ENCODE measurements at regions not wholly inside any gene's neighbourhood (a gene's known extent, or its start where the extent isn't known, plus 50 kb on each side); places are given as distances from the start of the nearest gene placed in this dataset.
"Not testable (repeated sequence)": the region's sequence is repeated elsewhere in the genome, so short reads cannot be mapped to it uniquely, and the experiment has no call there.

DNA sequence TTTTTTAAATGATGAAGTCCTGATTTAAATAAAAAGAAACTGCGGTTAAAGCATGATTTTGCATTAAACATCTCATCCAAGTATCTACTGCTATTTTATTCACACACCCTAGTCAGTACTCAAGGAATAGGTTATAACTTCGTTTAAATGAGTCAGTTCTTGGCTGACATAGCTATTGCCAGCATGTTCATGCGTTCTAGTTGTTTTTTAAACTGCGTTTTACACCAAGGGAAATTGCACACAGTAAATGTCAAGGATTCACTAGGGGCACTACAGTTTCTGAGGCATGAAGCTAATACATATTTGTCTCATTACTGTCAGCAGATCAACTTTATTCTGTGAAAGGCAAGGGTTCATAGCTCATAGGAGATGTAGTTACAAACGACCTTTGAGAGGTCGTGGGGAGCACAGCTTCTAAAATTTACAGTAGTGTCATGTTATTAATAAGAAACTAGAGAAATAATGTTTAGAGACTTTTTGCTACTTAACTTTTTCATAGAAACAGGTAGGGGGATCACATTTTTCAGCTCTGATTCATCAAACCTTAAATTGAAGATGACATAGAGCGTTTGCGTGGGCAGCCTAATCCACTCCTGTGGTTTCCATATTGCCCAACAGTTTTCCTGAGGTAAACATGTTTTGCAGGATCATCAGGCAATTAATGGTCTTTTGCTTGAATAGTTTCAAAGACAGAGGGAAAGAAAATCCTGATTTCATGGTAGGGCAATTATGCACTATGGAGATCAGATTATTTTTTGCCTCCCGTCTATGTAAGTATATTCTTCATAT lies 2222.7 kb upstream of the WWC1 start:
- no peak for DNase-seq (ENCODE audit: low read depth)

DNA sequence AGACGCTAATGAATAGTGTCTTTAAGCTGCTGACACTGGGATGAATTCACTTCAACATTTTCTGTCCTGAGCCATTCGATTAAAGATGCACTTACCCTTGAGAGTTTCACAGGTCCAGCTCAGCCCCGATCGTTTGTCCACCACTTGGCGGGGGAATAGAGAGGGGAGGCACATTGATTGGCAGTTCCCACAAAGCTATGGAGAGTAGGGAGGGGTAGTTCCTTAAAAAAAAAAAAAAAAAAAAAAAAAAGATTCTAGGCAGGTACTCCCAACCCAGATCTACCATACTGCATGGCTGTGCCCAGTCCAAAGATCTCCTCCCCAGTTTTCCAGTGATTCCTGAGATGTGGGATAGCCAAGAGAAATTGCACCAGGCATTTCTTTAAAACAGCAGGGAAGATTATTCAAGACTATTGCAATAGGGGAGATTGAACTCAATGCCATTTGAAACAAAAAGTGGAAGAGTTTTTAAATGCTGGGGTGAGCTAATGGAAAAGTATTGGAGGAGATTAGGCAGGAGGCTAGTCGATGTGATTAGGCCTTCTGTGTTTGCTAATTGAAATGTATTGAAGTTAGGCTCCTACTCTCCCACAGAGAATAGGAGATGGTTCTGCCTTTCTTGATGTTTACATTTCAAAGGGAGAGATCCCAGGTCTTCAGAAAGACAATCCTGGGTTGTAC lies 2217.4 kb upstream of the WWC1 start:
- DNase-seq (ENCODE audit: low read depth) = no peak

DNA sequence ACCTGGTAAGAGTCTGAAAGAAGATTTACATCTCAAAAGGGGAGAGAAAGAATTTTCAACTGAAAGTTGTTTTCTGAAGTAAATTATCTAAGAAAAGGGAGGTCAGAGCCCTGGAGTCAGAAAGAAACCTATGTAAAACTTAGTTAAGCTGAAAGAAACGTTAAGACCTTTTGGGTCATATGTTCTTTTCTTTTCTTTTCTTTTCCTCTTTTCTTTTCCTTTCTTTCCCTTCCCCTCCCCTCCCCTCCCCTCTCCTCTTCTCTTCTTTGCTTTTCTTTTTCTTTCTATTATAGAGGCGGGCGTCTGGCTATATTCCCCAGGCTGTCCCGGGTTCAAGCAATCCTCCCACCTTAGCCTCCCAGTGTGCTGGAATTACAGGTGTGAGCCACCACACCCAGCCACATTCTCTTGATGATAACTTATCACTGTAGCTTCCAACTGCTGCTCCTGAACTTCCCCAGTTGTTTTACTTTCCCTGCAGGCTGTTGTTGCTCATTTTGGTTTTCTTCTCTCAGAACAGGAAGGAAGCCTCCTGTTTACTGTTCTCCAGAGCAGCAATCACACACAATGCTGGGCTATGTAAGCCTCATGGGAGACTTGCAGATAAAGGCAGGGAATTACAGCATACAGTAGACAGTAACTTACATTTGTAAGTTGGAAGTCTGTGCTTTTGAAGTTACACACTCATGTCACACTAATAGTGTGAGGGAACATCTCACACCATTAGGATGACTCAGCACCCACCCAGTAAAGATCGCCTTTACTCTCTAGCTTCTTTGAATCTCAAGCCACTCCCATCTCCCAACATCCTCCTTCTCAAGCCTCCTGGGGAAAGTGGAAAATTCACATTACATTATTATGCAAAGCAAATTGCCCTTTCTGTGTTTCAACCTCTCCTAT lies 2216.6 kb upstream of the WWC1 start:
- DNase-seq (ENCODE audit: low read depth) = no peak

DNA sequence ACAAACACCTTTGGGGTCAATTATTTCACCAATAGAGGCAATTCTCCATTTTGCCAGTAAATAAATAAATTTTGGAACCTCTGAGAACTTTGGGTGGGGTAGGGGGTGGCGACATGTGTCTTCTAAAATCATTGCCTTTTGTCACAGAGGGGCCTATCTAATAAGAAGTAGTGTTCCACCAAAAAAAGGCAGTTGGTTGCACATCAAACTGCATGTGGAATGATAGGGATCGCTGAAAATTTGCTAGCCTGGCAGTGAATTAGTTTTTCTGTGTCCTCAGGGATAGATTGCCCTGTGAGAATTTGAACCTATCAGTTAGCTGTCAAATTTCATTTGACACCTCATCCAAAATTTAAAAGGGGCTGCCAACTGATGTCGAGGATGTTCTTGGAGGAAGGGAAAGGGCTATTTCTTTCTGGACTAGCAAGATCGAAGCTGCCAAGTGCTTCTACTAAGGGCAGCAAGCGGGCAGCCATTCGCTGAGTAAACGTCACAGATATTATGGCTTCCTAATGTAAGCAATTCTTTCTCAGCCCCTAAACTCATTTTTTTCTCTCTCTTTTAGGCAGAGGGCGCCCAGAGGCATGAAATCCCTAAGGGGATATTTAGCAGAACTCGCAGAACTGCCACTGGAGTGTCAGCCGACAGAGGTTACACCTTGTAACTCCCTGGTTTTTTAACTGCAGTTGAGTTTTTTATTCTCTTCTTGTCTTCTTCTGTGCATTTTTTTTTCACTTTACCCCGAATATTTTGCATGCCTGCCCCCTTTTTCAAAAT lies 2208.1 kb upstream of the WWC1 start:
- DNase-seq (ENCODE audit: low read depth) = no peak

DNA sequence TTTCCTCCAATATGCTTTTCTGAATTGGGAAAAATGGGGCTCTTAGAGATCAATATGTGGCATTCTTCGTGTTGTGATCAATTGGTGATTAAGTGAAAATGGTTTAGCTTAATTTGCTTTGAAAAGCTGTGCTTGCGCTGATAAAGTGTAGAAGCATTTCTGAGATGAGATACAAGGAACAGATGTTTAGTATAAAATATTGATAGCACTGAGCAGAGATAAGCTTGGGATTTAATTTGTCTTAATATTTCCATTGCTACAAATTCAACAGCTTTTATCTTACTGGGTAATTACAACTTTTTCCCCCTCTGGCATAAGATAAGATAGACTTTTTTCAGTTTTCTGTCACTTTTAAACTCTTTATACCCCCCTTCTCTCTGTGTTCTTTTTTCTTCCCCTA lies 2204.9 kb upstream of the WWC1 start:
- DNase-seq (ENCODE audit: low read depth) = no peak

DNA sequence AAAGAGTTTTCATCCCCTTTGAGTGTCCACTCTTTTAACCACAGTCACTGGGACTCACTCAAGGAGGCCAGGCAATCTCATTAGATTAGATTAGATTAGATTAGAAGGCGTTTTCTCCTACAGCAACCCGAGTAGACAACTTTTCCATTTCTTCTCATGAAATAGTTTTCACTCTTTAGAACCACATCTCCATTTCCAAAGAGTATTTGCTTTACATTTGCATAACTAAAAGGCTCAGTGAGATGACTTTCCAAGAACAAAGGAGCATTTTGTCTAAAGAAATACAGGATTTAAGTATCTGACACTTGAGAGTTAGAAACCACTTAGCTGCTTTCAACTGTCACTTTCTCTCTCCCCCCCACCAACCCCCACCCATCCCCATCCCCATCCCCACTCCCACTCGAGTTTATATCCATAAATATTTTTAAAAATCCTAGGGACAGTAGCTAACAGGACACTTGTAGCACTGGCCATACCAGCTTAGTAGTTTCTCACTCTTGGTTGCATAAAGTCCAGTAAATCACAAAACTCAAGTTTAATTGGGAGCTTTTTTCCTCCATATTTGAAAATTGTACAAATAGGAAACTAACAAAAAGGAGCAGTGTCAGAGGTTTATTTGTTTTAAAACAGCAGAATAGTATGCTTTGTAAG lies 2202.9 kb upstream of the WWC1 start:
- DNase-seq (ENCODE audit: low read depth) = no peak

DNA sequence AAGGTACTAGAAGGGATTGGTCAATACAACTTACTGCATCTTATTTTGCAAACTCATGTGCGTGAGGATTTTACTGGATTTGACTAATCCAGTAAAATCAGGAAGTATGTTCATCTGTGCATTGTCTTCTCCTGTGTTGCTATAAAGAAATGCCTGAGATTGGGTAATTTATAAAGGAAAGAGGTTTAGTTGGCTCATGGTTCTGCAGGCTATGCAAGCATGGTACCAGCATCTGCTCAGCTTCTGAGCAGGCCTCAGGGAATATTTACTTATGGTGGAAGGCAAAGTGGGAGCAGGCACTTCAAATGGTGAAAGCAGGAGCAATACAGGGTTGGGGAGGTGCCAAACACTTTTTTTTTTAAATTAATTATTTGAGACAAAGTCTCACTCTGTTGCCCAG lies 2199.5 kb upstream of the WWC1 start:
- no peak for DNase-seq (ENCODE audit: low read depth)

DNA sequence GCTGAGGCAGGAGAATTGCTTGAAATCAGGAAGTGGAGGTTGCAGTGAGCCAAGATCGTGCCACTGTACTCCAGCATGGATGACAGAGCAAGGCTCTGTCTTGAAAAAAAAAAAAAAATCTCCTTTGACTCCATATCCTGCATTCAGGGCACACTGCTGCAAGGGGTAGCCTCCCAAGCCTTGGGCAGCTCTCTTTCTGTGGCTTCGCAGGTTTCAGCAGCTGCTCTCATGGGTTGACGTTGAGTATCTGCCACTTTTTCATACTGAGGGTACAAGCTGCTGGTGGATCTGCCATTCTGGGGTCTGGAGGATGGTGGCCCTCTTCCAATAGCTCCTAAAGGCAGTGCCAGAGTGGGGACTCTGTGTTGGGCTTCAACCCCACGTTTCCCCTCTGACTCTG lies 2198.1 kb upstream of the WWC1 start:
- no peak for DNase-seq (ENCODE audit: low read depth)

DNA sequence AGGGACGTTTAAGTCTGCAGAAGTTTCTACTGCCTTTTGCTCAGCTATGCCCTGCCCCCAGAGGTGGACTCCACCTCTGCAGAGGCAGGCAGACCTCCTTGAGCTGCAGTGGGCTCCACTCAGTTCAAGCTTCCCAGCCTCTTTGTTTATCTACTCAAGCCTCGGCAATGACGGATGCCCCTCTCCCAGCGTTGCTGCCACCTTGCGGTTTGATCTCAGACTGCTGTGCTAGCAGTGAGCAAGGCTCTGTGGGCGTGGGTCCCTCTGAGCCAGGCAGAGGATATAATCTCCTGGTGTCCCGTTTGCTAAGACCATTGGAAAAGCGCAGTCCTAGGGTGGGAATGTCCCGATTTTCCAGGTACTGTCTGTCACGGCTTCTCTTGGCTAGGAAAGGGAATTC lies 2188.5 kb upstream of the WWC1 start:
- DNase-seq (ENCODE audit: low read depth) = no peak

DNA sequence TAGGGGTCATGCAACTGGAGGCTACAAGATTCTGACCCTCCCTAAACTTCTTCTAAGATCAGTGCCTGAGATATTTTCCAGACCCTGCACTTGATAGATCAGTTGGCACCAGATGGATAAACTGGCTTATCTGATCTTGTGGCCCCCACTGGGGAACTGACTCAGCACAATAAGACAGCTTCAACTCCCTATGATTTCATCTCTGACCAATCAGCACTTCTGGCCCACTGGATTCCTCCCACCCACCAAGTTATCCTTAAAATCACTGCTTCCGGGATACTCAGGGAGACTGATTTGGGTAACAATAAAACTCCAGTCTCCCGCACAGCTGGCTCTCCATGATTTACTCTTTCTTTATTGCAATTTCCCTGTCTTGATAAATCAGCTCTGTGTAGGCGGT lies 2180.4 kb upstream of the WWC1 start:
- DNase-seq (ENCODE audit: low read depth) = no peak

DNA sequence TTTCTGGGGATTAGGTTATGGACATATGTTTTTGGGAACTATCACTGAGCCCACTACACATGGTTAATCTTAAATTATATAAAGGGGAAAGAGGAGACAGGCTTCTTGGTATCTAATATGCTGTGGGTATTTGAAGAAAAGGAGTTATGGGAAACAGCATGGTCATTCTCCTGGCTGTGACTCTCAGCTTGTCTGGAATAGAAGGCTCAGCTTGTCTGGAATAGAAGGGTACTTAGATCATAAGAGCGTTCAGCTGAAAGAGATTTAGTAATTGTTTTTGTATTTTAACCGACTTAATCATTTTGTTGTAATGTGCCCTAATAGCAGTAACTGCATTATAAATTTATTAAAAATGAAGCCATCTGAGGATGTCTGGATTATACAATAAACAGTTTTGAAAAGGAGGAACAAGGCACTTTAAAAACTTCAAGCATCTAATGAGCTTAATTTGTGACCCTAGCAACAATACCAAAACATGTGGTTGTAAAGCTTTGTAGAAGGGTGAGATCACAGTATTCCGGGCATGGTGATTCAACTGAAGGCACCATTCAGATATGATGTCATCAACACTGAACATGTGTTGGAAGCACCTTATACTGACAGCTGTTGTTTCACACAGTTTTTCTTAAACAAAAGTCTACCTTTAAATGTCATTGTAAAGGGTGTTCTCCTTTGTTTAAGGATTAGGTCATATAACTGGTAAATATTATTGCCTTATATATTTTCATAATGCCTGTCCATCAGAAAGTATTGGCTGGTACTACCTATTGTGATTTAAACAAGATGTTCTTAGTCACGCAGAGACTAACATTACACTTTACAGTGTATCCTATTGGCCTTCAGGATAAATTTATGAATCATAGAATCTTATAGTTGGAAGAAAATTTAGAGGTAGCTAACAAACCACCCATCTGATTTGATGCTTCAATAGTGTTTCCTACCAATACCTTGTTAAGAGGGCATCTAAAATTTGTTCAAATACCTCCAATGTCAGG lies 2174.1 kb upstream of the WWC1 start:
- DNase-seq (ENCODE audit: low read depth) = no peak

DNA sequence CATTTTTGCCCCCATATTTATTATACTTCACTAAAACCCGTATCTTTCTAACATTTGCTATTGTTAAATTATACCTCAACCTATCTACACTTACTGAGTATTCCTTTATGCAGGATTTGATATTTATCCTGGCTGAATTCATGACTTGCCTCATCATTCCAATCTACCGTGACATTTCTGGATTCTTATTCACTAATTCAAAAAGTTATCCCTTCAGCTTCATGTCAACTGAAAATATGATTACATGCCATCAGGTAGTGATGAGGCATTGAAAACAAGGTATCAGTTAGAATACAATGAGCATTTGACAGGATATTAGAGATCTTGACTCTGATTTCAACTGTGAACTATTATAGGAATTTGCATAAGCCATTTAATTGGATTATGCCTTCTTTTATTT lies 2171.9 kb upstream of the WWC1 start:
- DNase-seq (ENCODE audit: low read depth) = no peak

DNA sequence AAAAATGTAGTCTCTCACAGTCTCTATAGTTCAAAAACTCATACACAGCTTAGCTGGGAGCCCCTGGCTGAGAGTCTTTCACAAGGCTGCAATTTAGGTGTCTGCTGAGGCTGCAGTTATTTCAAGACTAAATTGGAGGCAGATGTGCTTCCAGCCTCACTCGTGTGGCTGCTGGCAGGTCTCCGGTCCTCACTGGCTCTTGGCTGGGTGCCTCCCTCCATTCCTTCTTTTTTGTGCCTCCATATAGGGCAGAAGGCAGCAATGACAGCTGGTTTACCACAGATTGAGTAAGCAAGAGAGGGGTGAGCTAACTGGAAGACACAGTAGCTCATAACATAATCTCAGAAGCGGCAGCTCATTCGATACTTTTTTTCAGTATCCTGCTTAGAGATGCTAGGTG lies 2167.7 kb upstream of the WWC1 start:
- DNase-seq (ENCODE audit: low read depth) = no peak

DNA sequence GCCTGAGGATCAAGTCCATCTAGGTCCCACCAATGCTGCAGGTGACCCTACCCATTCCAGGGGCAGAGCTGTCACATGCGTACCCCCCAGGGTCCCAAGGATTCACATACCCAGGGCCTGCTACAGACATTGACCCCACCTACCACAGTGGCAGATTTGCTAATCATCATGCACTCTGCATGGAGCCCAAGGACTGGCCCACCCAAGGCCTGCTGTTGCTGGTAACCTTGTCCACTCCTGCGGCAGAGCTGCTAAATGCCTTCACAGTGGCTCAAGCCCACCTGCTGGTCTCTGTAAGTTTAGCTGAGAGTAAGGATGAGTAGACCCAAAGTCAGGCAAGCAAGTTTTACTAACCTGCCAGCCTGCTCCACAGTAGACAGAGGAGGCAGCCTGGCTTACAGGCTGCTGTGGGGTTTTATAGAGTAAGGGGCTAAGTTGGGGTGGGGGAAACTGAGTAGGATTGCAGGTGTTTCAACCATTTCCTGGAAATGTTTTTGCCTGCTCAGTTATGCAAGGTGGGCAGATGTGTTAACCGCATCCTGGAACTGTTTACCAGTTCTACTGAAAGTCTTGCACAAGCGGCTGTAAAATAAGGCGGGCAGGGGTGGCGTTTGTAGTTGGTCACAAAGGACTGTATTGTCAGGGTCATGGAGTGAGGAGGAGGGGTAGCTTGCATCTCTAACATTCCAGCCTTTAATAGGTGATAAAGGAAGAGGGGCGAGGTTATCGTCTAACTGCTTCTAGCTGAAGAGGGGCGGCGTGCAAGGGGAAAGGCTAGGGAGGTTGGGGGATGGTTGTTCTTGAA lies 2163.5 kb upstream of the WWC1 start:
- no peak for DNase-seq (ENCODE audit: low read depth)

DNA sequence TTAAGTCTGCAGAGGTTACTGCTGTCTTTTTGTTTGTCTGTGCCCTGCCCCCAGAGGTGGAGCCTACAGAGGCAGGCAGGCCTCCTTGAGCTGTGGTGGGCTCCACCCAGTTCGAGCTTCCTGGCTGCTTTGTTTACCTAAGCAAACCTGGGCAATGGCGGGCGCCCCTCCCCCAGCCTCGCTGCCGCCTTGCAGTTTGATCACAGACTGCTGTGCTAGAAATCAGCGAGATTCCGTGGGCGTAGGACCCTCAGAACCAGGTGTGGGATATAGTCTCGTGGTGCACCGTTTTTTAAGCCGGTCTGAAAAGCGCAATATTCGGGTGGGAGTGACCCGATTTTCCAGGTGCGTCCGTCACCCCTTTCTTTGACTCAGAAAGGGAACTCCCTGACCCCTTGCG lies 2146.3 kb upstream of the WWC1 start:
- DNase-seq (ENCODE audit: low read depth) = not testable (repeated sequence)

DNA sequence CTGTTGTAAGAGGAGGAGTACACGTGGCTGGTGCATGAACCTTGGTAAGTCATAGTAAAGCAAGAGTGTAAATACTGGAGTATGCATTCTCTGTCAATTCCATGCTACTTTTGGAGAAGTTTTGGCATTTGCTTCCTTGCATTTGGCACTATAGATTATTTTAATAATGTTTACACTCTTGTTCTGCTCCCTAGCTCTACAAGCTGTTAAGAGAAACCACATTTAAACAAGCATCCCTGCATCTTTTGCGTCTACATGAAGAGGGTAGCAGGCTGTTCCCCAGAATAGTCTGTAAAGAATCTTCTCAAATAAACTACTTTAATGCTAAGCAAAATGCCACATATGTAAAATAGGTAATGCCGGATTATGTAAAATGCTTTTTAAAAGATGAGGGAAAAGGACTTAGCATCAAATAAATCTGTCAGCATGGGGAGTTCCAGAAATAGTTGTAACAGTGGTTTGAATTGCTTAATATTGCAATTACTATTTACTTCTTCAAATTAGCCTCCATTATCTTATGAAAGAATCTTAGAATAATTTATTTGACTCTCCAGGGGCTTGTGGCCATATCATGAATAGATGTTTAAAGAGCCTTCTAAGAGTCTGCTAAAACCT lies 2127.3 kb upstream of the WWC1 start:
- no peak for DNase-seq (ENCODE audit: low read depth)

DNA sequence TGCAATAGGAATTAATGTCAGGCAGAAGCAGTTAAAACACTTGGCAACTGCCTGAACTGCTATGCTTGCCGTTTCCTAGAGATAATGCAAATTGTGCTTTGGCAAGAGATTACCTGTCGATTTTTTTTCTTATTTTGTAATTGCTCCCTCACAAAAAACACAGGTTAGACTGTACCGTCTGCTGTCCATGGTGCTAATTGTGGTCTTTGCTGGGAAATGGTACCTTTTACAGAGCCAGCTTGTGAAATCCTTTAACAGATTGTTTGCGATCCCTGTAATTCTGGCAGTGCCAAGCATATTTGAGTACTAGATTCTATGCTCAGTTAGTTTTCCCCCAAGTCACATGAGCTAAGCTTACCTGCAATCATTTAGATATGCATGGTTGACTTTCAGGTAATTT lies 2125.8 kb upstream of the WWC1 start:
- DNase-seq (ENCODE audit: low read depth) = no peak

DNA sequence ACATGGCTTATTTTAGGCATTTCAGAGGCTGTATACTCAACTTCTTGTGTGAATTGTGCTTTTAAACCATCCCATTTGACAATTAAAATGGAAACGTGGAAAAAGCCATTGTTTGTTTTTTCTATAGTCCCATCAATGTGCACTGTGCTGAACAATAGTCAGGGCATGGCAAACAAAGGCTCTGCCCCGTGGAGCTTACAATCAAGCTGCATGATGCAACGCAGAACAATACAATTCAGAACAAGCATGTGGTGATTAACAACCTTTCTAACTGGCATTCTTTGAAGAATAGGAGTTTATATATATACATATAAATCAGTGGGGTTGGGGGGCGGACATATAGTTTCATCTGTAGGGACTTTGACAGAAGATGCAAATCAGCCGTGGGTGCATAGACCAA lies 2125.4 kb upstream of the WWC1 start:
- DNase-seq (ENCODE audit: low read depth) = no peak

DNA sequence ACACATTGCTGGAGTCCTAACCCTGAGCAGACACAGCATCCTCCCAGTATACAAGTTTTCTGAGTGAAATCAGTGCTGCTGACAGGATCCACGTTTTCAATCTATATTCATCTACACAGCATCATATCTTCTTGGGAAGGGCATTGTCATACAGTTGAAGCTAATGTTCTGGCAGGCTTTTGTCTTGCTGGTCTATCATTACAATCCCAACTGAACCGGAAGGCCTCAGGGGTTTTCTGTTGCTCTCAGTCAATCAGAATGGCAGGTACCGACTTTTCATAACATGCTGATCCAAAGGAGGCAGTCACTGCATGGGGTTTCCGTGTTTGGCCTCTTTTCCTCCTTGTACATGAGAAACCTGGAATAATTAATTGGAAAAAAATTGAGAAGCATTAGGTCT lies 2118.8 kb upstream of the WWC1 start:
- no peak for DNase-seq (ENCODE audit: low read depth)
